AG09319 (cell line): ENCODE measurements at regions not wholly inside any gene's neighbourhood (a gene's known extent, or its start where the extent isn't known, plus 50 kb on each side); places are given as distances from the start of the nearest gene placed in this dataset.

ENCODE experiments used
- DNase-seq: peaks from one replicate; pipeline ENCODE4 v3.0.0-alpha.2; 2010; ENCODE audit warnings: low read depth; ENCODE audit errors: extremely low read depth
- CTCF ChIP-seq: IDR thresholded peaks from 2 replicates; pipeline ENCODE4 v1.5.1; 2011; ENCODE audit warnings: low read depth, mild to moderate bottlenecking, inconsistent platforms, low read length, moderate library complexity

DNA sequence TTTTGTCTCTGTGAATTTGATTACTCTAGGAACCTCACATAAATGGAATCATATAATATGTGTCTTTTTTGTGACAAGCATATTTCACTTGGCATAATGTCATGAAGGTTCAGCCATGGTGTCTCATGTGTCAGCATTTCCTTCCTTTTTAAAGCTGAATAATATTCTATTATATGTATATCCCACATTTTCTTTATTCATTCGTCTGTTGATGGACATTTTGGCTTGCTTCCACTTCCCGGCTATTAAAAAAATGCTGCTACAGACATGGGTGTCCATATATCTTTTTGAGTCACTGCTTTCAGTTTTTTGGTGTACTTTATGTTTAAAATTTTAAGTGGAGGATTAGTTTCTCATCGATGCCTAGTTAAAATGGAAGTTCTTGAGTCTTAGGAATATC is 59.8 kb upstream of the C5orf63 start:
- no peak for DNase-seq
- no peak for TF ChIP-seq CTCF

DNA sequence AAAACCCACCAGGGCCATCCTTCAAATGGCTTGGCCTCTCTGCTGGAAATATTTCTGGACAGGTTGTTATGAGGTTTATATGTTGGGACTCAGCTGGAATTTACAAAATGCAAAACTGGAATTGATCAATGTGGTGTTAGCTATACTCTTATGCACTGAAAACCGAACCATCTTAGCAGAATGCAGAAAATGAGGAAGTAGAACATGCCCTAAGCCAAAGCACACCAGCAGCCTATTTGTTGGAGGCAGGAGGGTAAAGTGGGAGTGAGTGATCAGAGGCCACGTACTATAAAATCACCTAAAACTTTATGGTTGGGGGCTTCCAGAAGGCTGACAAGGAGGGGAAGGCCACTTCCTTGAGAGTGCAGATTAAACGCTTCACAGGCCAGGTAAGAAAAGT is 63.6 kb upstream of the C5orf63 start:
- no peak for TF ChIP-seq CTCF
- no peak for DNase-seq

GRCh38 chr5:127143722-127144121 is 70.4 kb upstream of the C5orf63 start:
- no peak for TF ChIP-seq CTCF

GRCh38 chr5:127153031-127153430 is 79.7 kb upstream of the C5orf63 start:
- no peak for DNase-seq
- TF ChIP-seq CTCF, result no peak

More at GRCh38 chr5:127143722-127144121, 70.4 kb upstream of the C5orf63 start:
- no peak for DNase-seq

GRCh38 chr5:127153521-127153920 is 80.2 kb upstream of the C5orf63 start:
- TF ChIP-seq CTCF, result no peak
- DNase-seq, result no peak

DNA sequence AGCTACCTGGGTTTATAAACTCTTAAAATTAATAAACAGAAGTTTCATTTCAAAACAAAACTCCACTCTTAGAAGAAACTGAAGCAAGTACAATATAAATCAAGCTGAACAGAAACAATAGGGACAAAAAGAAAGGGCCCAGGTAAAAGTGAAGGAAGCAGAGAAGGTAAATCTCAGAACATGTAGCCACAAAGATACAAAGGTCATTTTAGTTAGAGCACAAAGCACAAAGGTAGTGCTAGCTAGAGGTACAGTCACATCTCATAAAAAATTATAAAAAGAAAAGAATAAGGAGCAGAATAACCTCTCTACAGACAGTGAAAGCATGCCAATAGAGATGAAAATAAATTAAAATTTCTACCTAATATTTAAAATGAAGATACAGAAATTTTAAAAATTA is 90.4 kb upstream of the C5orf63 start:
- TF ChIP-seq CTCF, result no peak
- no peak for DNase-seq

GRCh38 chr5:127170918-127171600 is 97.8 kb upstream of the C5orf63 start:
- DNase-seq, result no peak
- no peak for TF ChIP-seq CTCF
